ENCODE measurements at regions not wholly inside any gene's neighbourhood (a gene's known extent, or its start where the extent isn't known, plus 50 kb on each side); places are given as distances from the start of the nearest gene placed in this dataset.

DNA sequence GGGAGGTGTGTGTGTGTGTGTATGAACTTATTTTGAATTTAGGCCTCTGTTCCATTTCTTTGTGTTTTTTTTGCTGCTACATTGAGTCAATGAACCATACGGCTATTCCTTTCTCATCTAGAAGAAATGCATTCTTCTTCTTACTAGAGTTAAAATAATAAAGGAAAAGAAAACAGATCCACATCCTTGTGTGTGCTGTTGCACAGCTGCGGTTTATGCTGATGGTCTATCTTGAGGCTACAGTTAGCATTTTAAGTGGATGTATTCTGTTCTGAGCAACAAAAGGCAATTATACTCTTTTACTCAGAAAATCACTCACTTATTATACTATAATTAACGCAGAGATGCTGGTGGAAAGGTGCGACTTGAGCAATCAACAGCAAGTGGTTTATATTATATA, 615.0 kb upstream of the MBL2 start:
- TF ChIP-seq, protein P1, sequence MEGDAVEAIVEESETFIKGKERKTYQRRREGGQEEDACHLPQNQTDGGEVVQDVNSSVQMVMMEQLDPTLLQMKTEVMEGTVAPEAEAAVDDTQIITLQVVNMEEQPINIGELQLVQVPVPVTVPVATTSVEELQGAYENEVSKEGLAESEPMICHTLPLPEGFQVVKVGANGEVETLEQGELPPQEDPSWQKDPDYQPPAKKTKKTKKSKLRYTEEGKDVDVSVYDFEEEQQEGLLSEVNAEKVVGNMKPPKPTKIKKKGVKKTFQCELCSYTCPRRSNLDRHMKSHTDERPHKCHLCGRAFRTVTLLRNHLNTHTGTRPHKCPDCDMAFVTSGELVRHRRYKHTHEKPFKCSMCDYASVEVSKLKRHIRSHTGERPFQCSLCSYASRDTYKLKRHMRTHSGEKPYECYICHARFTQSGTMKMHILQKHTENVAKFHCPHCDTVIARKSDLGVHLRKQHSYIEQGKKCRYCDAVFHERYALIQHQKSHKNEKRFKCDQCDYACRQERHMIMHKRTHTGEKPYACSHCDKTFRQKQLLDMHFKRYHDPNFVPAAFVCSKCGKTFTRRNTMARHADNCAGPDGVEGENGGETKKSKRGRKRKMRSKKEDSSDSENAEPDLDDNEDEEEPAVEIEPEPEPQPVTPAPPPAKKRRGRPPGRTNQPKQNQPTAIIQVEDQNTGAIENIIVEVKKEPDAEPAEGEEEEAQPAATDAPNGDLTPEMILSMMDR (IDR thresholded peaks at IDR 0.05) = no peak
- no peak overlapping the region for H3K4me3 Mint-ChIP-seq
- intact Hi-C loops (cut with micrococcal nuclease) = no loop called here
- WGBS (ENCODE audit: insufficient coverage) = no CpG with 5 or more reads among the region's 4 CpGs
- H3K27me3 ChIP-seq (ENCODE audit: control insufficient read depth in 2 of 2, insufficient read depth in 2 of 2, low read length in 2 of 2) = no peaks in the 10 kb centered on the region
- no peak overlapping the region for H3K27ac Mint-ChIP-seq
- H3K27ac ChIP-seq (ENCODE audit: low read depth in 1 of 2, low read length in 2 of 2) = no peak overlapping the region
- H3K36me3 Mint-ChIP-seq = no peaks in the 10 kb centered on the region
- H3K36me3 ChIP-seq (replicated peaks in 1 of 2; ENCODE audit: control insufficient read depth in 1 of 2, insufficient read depth in 2 of 2, low read length in 2 of 2) = no peaks in the 10 kb centered on the region
- no peaks in the 10 kb centered on the region for H3K4me1 Mint-ChIP-seq
- no peaks in the 10 kb centered on the region for H3K9me3 ChIP-seq (replicated peaks in 1 of 2; ENCODE audit: control insufficient read depth in 1 of 2, insufficient read depth in 1 of 2, low read length in 2 of 2)
- H3K4me3 ChIP-seq (replicated peaks in 1 of 3; ENCODE audit: low read depth in 2 of 3, low read length in 3 of 3) = no peak overlapping the region
- DNase-seq = no peak
- H2AFZ ChIP-seq (ENCODE audit: insufficient read depth, low read depth, low read length, poor library complexity, severe bottlenecking) = no peak overlapping the region
- no peak overlapping the region for H3K9ac ChIP-seq (ENCODE audit: insufficient read depth, low read length, poor library complexity, severe bottlenecking)
- H3K4me1 ChIP-seq (ENCODE audit: control insufficient read depth in 1 of 2, insufficient read depth in 2 of 2, low read length in 2 of 2) = no peaks in the 10 kb centered on the region
- no peaks in the 10 kb centered on the region for H3K79me2 ChIP-seq (ENCODE audit: insufficient read depth, low read length)
- H4K20me1 ChIP-seq (ENCODE audit: insufficient read depth, low read length) = no peaks in the 10 kb centered on the region
- H3K4me2 ChIP-seq (replicated peaks; ENCODE audit: extremely low read depth, low read length, poor library complexity, severe bottlenecking) = no peak overlapping the region
- H3K9me3 Mint-ChIP-seq = peaks cover 0 to 8% (median 2%) of the 10 kb centered on the region in 7 donors
- no peaks in the 10 kb centered on the region for H3K27me3 Mint-ChIP-seq (ENCODE audit: low read depth in 3 of 3)

DNA sequence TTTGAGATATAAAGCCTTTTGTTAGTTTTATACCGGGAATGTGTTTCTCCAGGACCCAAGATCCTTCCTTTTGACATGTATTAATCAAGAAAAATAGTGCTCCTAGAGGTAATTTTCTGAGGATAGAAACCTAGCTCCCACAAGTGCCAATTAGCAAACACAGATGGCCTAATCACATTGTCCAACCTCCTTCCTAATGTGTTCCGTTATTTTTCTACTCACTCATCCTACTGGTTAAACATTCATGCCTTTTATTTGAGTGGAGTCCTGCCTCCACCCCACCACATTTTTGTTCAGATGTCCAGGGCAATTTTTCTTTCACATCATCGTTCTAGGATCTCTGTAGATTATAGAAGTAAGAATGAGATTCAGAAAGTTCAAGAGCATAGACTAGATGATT, 610.0 kb upstream of the MBL2 start:
- no peak for DNase-seq
- no peak overlapping the region for H2AFZ ChIP-seq (ENCODE audit: insufficient read depth, low read depth, low read length, poor library complexity, severe bottlenecking)
- no peaks in the 10 kb centered on the region for H3K4me1 ChIP-seq (ENCODE audit: control insufficient read depth in 1 of 2, insufficient read depth in 2 of 2, low read length in 2 of 2)
- no peaks in the 10 kb centered on the region for H3K27me3 Mint-ChIP-seq (ENCODE audit: low read depth in 3 of 3)
- 86% methylated on average over 1 of the region's 3 CpGs for WGBS (ENCODE audit: insufficient coverage)
- H3K9me3 ChIP-seq (replicated peaks in 1 of 2; ENCODE audit: control insufficient read depth in 1 of 2, insufficient read depth in 1 of 2, low read length in 2 of 2) = peaks cover 0 to 2% of the 10 kb centered on the region in 2 donors
- no peak overlapping the region for H3K9ac ChIP-seq (ENCODE audit: insufficient read depth, low read length, poor library complexity, severe bottlenecking)
- no peak overlapping the region for H3K27ac Mint-ChIP-seq
- H4K20me1 ChIP-seq (ENCODE audit: insufficient read depth, low read length) = no peaks in the 10 kb centered on the region
- H3K27me3 ChIP-seq (ENCODE audit: control insufficient read depth in 2 of 2, insufficient read depth in 2 of 2, low read length in 2 of 2) = no peaks in the 10 kb centered on the region
- no peaks in the 10 kb centered on the region for H3K79me2 ChIP-seq (ENCODE audit: insufficient read depth, low read length)
- TF ChIP-seq, protein P1 (IDR thresholded peaks at IDR 0.05) = no peak
- H3K4me2 ChIP-seq (replicated peaks; ENCODE audit: extremely low read depth, low read length, poor library complexity, severe bottlenecking) = no peak overlapping the region
- no peak overlapping the region for H3K4me3 ChIP-seq (replicated peaks in 1 of 3; ENCODE audit: low read depth in 2 of 3, low read length in 3 of 3)
- H3K36me3 ChIP-seq (replicated peaks in 1 of 2; ENCODE audit: control insufficient read depth in 1 of 2, insufficient read depth in 2 of 2, low read length in 2 of 2) = no peaks in the 10 kb centered on the region
- H3K27ac ChIP-seq (ENCODE audit: low read depth in 1 of 2, low read length in 2 of 2) = no peak overlapping the region
- no peak overlapping the region for H3K4me3 Mint-ChIP-seq
- intact Hi-C loops (cut with micrococcal nuclease) = no loop called here
- no peaks in the 10 kb centered on the region for H3K36me3 Mint-ChIP-seq
- H3K4me1 Mint-ChIP-seq = no peaks in the 10 kb centered on the region
- H3K9me3 Mint-ChIP-seq = peaks cover 0 to 11% (median 2%) of the 10 kb centered on the region in 7 donors
